ENCODE measurements at regions not wholly inside any gene's neighbourhood (a gene's known extent, or its start where the extent isn't known, plus 50 kb on each side); places are given as distances from the start of the nearest gene placed in this dataset.

DNA sequence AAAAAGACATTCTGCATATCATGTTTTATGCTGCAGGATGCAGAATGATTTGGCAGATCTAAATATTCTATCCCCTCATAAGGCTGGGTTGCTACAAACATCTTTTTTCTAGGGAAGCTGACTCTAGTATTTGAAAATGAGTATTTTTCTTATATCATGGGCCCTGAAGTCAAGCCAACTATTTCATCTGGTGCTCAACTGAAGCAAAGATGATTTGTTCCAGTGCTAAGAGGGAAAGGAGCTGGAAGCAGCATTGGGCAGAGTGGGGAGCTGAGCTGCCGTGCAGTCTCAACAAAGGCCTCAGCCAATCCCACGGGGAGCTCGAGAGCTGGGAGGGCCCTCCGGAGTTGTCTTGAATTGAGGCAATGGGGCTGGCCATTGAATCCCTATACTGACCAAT is 155.3 kb upstream of the SLCO3A1 start:
- BruUV-seq (replicated peaks), result no TSS peak
- CTCF ChIA-PET, result interaction anchor here (1.2 kb wide), 1 partner anchor 8 kb away, joined by 3 read pairs; no protein-coding TSS in a partner anchor

DNA sequence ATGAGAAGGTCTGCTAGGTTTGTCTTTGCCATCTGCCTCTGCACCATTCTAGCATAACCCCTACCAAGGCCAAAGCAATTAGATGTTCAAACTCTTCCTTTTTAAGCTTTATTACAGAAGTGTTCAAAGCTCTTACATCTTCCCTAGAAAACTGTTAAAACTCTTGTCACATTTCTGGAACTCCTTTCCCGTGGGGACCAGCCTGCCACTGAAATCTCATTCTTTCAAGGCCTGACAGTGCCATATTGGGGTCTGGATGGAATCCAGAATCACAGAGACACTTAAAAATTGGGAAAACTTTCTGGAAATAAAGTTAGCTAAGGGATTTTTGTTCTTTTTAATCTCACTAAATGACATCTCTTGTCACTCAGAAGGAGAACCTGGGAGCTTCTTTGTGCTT is 153.8 kb upstream of the SLCO3A1 start:
- H3K9me2 ChIP-seq (ENCODE audit: insufficient read depth), result no peaks in the 10 kb centered on the region
- H2AFZ ChIP-seq (ENCODE audit: low read depth, low read length, poor library complexity, severe bottlenecking), result no peak overlapping the region
- intact Hi-C loops (cut with micrococcal nuclease), result no loop called here
- H3K4me1 ChIP-seq (ENCODE audit: control insufficient read depth in 1 of 2, insufficient read depth in 2 of 2, low read length in 2 of 2), result no peaks in the 10 kb centered on the region
- H3K9ac ChIP-seq (ENCODE audit: low read length), result no peak overlapping the region
- no peaks in the 10 kb centered on the region for H4K20me1 ChIP-seq (ENCODE audit: insufficient read depth)
- no peak overlapping the region for H3K27ac ChIP-seq (ENCODE audit: low read depth, low read length)
- BruUV-seq (replicated peaks), result no TSS peak
- H3K4me2 ChIP-seq (ENCODE audit: low read length), result no peak overlapping the region
- TF ChIP-seq CEBPB (IDR thresholded peaks at IDR 0.05; ENCODE audit: low read depth) (no peak), POLR2A (IDR thresholded peaks at IDR 0.05; ENCODE audit: borderline replicate concordance, extremely low read depth, insufficient read depth, insufficient read length) (no peak)
- DNase-seq (ENCODE audit: low read depth, low spot score), result no peak
- H3K4me3 ChIP-seq (replicated peaks in 1 of 2; ENCODE audit: low read depth in 1 of 2, low read length in 2 of 2), result no peak overlapping the region
- CTCF ChIA-PET, result no interaction called here
- H3K9me3 ChIP-seq (ENCODE audit: control insufficient read depth in 1 of 2, insufficient read depth in 1 of 2, low read depth in 1 of 2, low read length in 2 of 2), result no peaks in the 10 kb centered on the region
- RAD21 ChIA-PET (ENCODE audit: low non-redundant PET in 1 of 2, low total read pairs in 2 of 2, uncharacterized antibody in 2 of 2, unreplicated experiment in 2 of 2), result no interaction called here
- H3K27me3 ChIP-seq (ENCODE audit: insufficient read depth, low read length), result peaks cover 17% of the 10 kb centered on the region; the same call in 1 of the 2 replicates
- H3K79me2 ChIP-seq (ENCODE audit: insufficient read depth, low read length), result no peaks in the 10 kb centered on the region
- ATAC-seq, result no peak
- POLR2A ChIA-PET, result no interaction called here
- no peaks in the 10 kb centered on the region for H3K36me3 ChIP-seq (ENCODE audit: control insufficient read depth in 1 of 2, insufficient read depth in 2 of 2, low read length in 2 of 2)

More for the DNA sequence above, 155.3 kb upstream of the SLCO3A1 start:
- H3K79me2 ChIP-seq (ENCODE audit: insufficient read depth, low read length), result no peaks in the 10 kb centered on the region
- TF ChIP-seq, protein P1, sequence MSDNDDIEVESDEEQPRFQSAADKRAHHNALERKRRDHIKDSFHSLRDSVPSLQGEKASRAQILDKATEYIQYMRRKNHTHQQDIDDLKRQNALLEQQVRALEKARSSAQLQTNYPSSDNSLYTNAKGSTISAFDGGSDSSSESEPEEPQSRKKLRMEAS (IDR thresholded peaks at IDR 0.05), result no peak
- TF ChIP-seq, protein P2, sequence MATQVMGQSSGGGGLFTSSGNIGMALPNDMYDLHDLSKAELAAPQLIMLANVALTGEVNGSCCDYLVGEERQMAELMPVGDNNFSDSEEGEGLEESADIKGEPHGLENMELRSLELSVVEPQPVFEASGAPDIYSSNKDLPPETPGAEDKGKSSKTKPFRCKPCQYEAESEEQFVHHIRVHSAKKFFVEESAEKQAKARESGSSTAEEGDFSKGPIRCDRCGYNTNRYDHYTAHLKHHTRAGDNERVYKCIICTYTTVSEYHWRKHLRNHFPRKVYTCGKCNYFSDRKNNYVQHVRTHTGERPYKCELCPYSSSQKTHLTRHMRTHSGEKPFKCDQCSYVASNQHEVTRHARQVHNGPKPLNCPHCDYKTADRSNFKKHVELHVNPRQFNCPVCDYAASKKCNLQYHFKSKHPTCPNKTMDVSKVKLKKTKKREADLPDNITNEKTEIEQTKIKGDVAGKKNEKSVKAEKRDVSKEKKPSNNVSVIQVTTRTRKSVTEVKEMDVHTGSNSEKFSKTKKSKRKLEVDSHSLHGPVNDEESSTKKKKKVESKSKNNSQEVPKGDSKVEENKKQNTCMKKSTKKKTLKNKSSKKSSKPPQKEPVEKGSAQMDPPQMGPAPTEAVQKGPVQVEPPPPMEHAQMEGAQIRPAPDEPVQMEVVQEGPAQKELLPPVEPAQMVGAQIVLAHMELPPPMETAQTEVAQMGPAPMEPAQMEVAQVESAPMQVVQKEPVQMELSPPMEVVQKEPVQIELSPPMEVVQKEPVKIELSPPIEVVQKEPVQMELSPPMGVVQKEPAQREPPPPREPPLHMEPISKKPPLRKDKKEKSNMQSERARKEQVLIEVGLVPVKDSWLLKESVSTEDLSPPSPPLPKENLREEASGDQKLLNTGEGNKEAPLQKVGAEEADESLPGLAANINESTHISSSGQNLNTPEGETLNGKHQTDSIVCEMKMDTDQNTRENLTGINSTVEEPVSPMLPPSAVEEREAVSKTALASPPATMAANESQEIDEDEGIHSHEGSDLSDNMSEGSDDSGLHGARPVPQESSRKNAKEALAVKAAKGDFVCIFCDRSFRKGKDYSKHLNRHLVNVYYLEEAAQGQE (IDR thresholded peaks at IDR 0.05; ENCODE audit: low read depth), result no peak
- TF ChIP-seq RAD21 (IDR thresholded peaks at IDR 0.05; ENCODE audit: low read depth), result no peak
- intact Hi-C loops (cut with micrococcal nuclease), result no loop called here
- no peaks in the 10 kb centered on the region for H4K20me1 ChIP-seq (ENCODE audit: insufficient read depth)
- no peak overlapping the region for H3K4me3 ChIP-seq (replicated peaks in 1 of 2; ENCODE audit: low read depth in 1 of 2, low read length in 2 of 2)
- H3K36me3 ChIP-seq (ENCODE audit: control insufficient read depth in 1 of 2, insufficient read depth in 2 of 2, low read length in 2 of 2), result no peaks in the 10 kb centered on the region
- no peak overlapping the region for H3K27ac ChIP-seq (ENCODE audit: low read depth, low read length)
- peaks cover 11% of the 10 kb centered on the region; the same call in 1 of the 2 replicates for H3K27me3 ChIP-seq (ENCODE audit: insufficient read depth, low read length)
- no peak overlapping the region for H2AFZ ChIP-seq (ENCODE audit: low read depth, low read length, poor library complexity, severe bottlenecking)
- no peaks in the 10 kb centered on the region for H3K4me1 ChIP-seq (ENCODE audit: control insufficient read depth in 1 of 2, insufficient read depth in 2 of 2, low read length in 2 of 2)
- H3K9me2 ChIP-seq (ENCODE audit: insufficient read depth), result no peaks in the 10 kb centered on the region
- ATAC-seq, result no peak
- ChIA-PET POLR2A (no interaction called here), RAD21 (ENCODE audit: low non-redundant PET in 1 of 2, low total read pairs in 2 of 2, uncharacterized antibody in 2 of 2, unreplicated experiment in 2 of 2) (no interaction called here)
- no peak overlapping the region for H3K9ac ChIP-seq (ENCODE audit: low read length)
- no peak overlapping the region for H3K4me2 ChIP-seq (ENCODE audit: low read length)
- DNase-seq (ENCODE audit: low read depth, low spot score), result no peak
- no peaks in the 10 kb centered on the region for H3K9me3 ChIP-seq (ENCODE audit: control insufficient read depth in 1 of 2, insufficient read depth in 1 of 2, low read depth in 1 of 2, low read length in 2 of 2)

Data from HCT116 (cell line).